Glutamatergic neuron (in vitro differentiated cells): ENCODE measurements at regions not wholly inside any gene's neighbourhood (a gene's known extent, or its start where the extent isn't known, plus 50 kb on each side); places are given as distances from the start of the nearest gene placed in this dataset.

Source experiments
- DNase-seq: peaks from one replicate; pipeline ENCODE4 v3.0.0; 2022
- H3K27ac Mint-ChIP-seq: one replicate; pipeline ENCODE4 v1.8.0; 2020; ENCODE audit warnings: mild to moderate bottlenecking, mixed read lengths, inconsistent platforms; ENCODE audit not compliant: unreplicated experiment
- H3K27me3 Mint-ChIP-seq: one replicate; pipeline ENCODE4 v1.8.0; 2020; ENCODE audit warnings: mild to moderate bottlenecking, moderate library complexity, mixed read lengths, inconsistent platforms; ENCODE audit not compliant: unreplicated experiment
- H3K36me3 Mint-ChIP-seq: one replicate; pipeline ENCODE4 v1.8.0; 2020; ENCODE audit warnings: mild to moderate bottlenecking, mixed read lengths, inconsistent platforms; ENCODE audit not compliant: unreplicated experiment
- H3K4me1 Mint-ChIP-seq: one replicate; pipeline ENCODE4 v1.8.0; 2020; ENCODE audit warnings: mild to moderate bottlenecking, low read depth, mixed read lengths, inconsistent platforms; ENCODE audit not compliant: unreplicated experiment
- H3K4me3 Mint-ChIP-seq: one replicate; pipeline ENCODE4 v1.8.0; 2020; ENCODE audit warnings: mild to moderate bottlenecking, mixed read lengths, inconsistent platforms; ENCODE audit not compliant: unreplicated experiment
- H3K9me3 Mint-ChIP-seq: one replicate; pipeline ENCODE4 v1.8.0; 2020; ENCODE audit warnings: mild to moderate bottlenecking, moderate library complexity, mixed read lengths, inconsistent platforms; ENCODE audit not compliant: unreplicated experiment
- CTCF ChIP-seq: fragments of 200-600 bp; sonication (generic); IDR thresholded peaks from one replicate; pipeline ENCODE4 v1.5.0; 2021; ENCODE audit not compliant: partially characterized antibody, unreplicated experiment

DNA sequence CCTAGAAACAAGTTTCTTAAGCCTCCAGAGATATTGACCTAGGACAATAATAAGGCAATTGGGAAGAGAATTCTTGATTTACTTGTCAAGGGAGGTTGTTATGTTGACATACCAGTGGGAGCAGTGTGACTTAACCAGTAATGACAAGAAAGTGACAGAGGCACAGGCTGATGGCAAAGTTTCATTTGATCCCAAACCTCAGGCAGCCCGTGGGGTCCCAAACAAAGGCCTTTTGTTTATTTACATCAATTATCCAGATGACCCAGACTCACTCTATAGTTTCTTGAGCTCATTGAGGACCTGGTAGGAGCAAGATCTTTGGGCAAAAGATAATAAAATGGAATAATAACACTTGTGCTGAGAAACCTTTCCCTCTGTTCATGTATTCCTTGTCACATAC is 336.8 kb downstream of the ARL6IP6 start:
- H3K27me3 Mint-ChIP-seq = no peaks in the 10 kb centered on the region
- H3K27ac Mint-ChIP-seq = no peak overlapping the region

DNA sequence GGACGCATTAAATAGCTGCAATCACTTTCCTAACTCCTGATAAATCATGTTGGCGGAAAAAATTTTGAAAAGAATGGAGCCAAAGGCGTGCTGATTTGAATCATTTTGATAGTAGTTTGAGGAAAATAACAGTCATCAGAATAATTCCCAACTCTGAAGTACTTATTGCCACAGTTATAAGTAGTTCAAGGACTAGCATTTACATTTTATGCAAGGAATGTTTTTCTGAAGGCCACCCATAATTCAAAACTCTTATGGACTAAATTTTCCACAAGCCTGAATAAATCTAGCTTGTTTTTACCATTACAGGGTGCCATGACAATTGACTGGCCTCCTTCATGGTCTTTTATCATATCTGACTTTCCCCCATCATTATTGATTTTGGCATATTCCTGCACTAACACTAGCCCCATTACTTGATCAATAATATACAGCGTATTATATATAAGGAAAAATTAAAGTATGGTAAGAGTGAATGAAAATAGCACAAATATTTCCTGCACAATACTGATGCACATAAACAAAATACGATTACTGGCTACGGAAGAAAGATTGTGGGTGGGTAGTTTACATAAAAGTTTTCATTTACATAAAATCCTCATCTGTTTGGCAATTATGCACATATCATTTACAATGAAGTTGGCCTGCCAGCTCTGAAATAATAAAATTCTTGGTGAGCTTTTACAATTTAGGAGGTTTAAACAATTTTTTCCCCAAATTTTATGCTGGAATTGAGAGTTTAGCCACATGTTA is 334.6 kb downstream of the ARL6IP6 start:
- no peaks in the 10 kb centered on the region for H3K27me3 Mint-ChIP-seq
- TF ChIP-seq CTCF = no peak
- no peak for DNase-seq
- no peak overlapping the region for H3K27ac Mint-ChIP-seq
- no peaks in the 10 kb centered on the region for H3K9me3 Mint-ChIP-seq
- H3K4me1 Mint-ChIP-seq = no peaks in the 10 kb centered on the region
- H3K36me3 Mint-ChIP-seq = no peaks in the 10 kb centered on the region
- no peak overlapping the region for H3K4me3 Mint-ChIP-seq

More for the DNA sequence above, 336.8 kb downstream of the ARL6IP6 start:
- H3K9me3 Mint-ChIP-seq = no peaks in the 10 kb centered on the region
- no peaks in the 10 kb centered on the region for H3K36me3 Mint-ChIP-seq
- no peak for TF ChIP-seq CTCF
- peaks cover 2% of the 10 kb centered on the region for H3K4me1 Mint-ChIP-seq
- no peak overlapping the region for H3K4me3 Mint-ChIP-seq
- DNase-seq = no peak

- Mint-ChIP-seq H3K4me3 (no peak overlapping the region), H3K27ac (no peak overlapping the region), H3K36me3 (no peaks in the 10 kb centered on the region), H3K27me3 (no peaks in the 10 kb centered on the region), H3K9me3 (no peaks in the 10 kb centered on the region), H3K4me1 (no peaks in the 10 kb centered on the region)
- TF ChIP-seq CTCF = no peak
- no peak for DNase-seq
These were observed 328.8 kb downstream of the ARL6IP6 start for GRCh38 chr2:153047220-153047619.

DNA sequence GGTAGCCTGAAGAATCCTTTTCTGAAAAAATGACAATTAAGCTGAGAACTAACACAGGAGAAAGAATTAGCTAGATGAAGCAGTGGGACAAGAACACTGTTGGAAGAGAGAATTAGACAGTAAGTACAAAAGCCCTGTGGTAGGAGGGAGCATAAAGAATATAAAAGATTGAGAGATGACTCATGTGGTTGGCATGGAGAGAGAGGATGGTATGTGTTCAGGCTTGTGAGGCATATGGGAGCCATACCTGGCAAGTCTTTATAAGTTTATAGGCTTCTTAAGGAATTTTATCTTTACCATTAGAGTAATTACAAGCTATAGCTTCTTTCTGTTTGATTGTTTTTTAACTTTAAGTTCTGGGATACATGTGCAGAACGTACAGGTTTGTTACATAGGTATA is 325.0 kb downstream of the ARL6IP6 start:
- no peaks in the 10 kb centered on the region for H3K27me3 Mint-ChIP-seq
- no peak overlapping the region for H3K4me3 Mint-ChIP-seq
- no peaks in the 10 kb centered on the region for H3K9me3 Mint-ChIP-seq
- DNase-seq = no peak
- no peak overlapping the region for H3K27ac Mint-ChIP-seq
- TF ChIP-seq CTCF = no peak
- H3K36me3 Mint-ChIP-seq = no peaks in the 10 kb centered on the region
- no peaks in the 10 kb centered on the region for H3K4me1 Mint-ChIP-seq

DNA sequence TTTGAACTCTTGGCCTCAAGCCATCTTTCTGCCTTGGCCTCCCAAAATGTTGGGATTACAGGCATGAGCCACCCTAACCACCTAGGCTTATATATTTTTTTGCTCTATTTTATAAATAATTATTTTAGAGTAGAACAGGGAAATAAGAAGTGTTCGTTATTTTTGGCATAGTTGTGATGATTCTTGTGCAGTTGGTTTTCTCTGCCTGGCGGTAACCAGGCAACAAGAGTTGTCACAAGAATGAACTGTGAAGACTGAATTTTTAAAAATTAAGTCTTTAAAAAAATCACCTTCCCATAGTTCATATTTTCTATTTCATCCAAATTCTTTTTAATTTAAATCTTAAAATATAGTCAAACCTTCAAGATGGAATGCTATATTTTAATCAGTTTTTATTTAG is 310.2 kb downstream of the ARL6IP6 start:
- Mint-ChIP-seq H3K27me3 (peaks cover 3% of the 10 kb centered on the region), H3K4me3 (no peak overlapping the region), H3K27ac (no peak overlapping the region), H3K36me3 (no peaks in the 10 kb centered on the region), H3K4me1 (peaks cover 2% of the 10 kb centered on the region), H3K9me3 (no peaks in the 10 kb centered on the region)
- DNase-seq = no peak
- no peak for TF ChIP-seq CTCF
